DND-41 (cell line): ENCODE measurements at regions not wholly inside any gene's neighbourhood (a gene's known extent, or its start where the extent isn't known, plus 50 kb on each side); places are given as distances from the start of the nearest gene placed in this dataset.

Experiments
- EZH2 ChIP-seq: IDR thresholded peaks from 3 replicates; pipeline ENCODE4 v1.6.1; 2012; ENCODE audit warnings: borderline replicate concordance, low read depth, mild to moderate bottlenecking, moderate library complexity, low read length, inconsistent platforms; ENCODE audit not compliant: severe bottlenecking
- TF ChIP-seq, protein P1 (sequence below): IDR thresholded peaks from 2 replicates; pipeline ENCODE4 v1.5.1; 2012; ENCODE audit warnings: borderline replicate concordance, low read length, moderate library complexity, mild to moderate bottlenecking; ENCODE audit not compliant: poor library complexity, severe bottlenecking; ENCODE audit errors: extremely low read depth

- TF ChIP-seq, protein P1, sequence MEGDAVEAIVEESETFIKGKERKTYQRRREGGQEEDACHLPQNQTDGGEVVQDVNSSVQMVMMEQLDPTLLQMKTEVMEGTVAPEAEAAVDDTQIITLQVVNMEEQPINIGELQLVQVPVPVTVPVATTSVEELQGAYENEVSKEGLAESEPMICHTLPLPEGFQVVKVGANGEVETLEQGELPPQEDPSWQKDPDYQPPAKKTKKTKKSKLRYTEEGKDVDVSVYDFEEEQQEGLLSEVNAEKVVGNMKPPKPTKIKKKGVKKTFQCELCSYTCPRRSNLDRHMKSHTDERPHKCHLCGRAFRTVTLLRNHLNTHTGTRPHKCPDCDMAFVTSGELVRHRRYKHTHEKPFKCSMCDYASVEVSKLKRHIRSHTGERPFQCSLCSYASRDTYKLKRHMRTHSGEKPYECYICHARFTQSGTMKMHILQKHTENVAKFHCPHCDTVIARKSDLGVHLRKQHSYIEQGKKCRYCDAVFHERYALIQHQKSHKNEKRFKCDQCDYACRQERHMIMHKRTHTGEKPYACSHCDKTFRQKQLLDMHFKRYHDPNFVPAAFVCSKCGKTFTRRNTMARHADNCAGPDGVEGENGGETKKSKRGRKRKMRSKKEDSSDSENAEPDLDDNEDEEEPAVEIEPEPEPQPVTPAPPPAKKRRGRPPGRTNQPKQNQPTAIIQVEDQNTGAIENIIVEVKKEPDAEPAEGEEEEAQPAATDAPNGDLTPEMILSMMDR, result no peak
- TF ChIP-seq EZH2, result no peak
Measured at GRCh38 chrX:147859666-147860065, 52.1 kb upstream of the FMR1 start.
